GM21515 (cell line): ENCODE measurements at regions not wholly inside any gene's neighbourhood (a gene's known extent, or its start where the extent isn't known, plus 50 kb on each side); places are given as distances from the start of the nearest gene placed in this dataset.
"Not testable (repeated sequence)": the region's sequence is repeated elsewhere in the genome, so short reads cannot be mapped to it uniquely, and the experiment has no call there.

Experiments used
- ATAC-seq: cut with Tn5 transposase; IDR thresholded peaks from one replicate; pipeline ENCODE4 v1.9.1; 2021; ENCODE audit not compliant: unreplicated experiment

- ATAC-seq, result no peak
Observed at GRCh38 chr7:50251765-50252164, 52.8 kb upstream of the IKZF1 start.

GRCh38 chr7:50246551-50246950 is 58.0 kb upstream of the IKZF1 start:
- ATAC-seq, result no peak

GRCh38 chr7:50242111-50242510 is 62.4 kb upstream of the IKZF1 start:
- not testable (repeated sequence) for ATAC-seq

GRCh38 chr7:50240699-50241098 is 63.8 kb upstream of the IKZF1 start:
- not testable (repeated sequence) for ATAC-seq

DNA sequence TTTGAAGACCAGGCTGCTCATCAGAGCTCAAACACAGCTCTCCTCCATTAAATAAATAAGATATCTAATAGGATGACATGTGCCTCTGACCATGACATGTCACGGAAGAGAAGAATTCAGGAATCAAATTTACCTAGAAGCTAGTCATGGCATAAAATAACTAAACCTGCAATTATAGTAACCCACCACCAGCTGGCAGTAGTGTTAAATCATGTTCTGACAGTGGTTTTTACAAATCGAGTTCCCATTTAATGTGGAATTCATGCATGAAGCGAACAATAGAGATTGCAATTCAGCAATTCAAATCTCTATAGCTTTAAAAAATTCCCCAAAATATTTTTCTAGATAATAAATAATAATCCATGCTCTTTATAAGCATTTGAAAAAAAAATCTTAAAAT is 74.6 kb upstream of the IKZF1 start:
- ATAC-seq, result no peak

- no peak for ATAC-seq
Observed at GRCh38 chr7:50228148-50228547, 76.4 kb upstream of the IKZF1 start.

- no peak for ATAC-seq
Observed at GRCh38 chr7:50227726-50228125, 76.8 kb upstream of the IKZF1 start.

- no peak for ATAC-seq
Observed at GRCh38 chr7:50226669-50227068, 77.8 kb upstream of the IKZF1 start.

- ATAC-seq, result no peak
Observed at GRCh38 chr7:50226145-50226544, 78.4 kb upstream of the IKZF1 start.

GRCh38 chr7:50221433-50221832 is 83.1 kb upstream of the IKZF1 start:
- no peak for ATAC-seq

DNA sequence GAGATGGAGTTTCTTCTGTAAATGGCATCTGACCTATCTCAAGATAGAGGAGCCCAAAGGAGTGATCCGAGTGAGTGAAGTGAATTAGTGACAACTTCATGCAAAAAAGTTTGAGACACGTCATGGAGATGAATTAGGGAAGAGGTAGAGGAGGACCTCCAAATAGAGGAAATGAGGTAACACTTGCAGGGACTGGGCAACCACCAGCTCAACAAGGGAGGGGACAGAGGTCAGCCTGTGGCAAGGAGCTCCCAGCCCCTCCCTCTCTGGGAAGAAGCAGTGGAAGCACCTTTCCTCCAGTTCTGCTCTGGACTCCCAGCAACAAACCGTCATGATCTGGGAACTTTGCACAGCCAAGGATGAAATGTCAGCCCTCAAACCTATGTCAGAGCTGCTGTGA is 83.5 kb upstream of the IKZF1 start:
- ATAC-seq, result no peak

- ATAC-seq, result no peak
Observed at GRCh38 chr7:50220273-50220672, 84.2 kb upstream of the IKZF1 start.

GRCh38 chr7:50217821-50218281 is 86.7 kb upstream of the IKZF1 start:
- no peak for ATAC-seq

- no peak for ATAC-seq
Observed at GRCh38 chr7:50217401-50217800, 87.1 kb upstream of the IKZF1 start.

- no peak for ATAC-seq
Observed at GRCh38 chr7:50216626-50217025, 87.9 kb upstream of the IKZF1 start.

DNA sequence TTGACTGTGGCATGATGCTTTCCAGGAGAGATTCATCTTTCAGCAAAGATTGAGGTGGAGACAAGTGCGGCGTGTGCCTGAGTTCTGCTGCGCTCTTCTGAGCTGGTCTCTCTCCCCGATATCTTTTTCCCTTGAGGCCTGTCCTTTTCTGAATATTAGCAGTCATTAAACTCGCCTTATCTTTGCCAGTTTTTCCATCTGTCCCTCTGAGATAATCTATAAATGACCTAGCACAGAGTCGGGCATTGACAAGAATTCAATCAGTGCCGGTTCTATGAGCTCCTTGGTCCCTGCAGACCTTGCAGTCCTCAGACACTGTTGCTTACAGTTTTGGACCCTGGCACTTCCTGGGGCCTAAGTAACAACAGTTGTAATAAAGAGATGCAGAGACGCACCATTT is 89.7 kb upstream of the IKZF1 start:
- no peak for ATAC-seq

DNA sequence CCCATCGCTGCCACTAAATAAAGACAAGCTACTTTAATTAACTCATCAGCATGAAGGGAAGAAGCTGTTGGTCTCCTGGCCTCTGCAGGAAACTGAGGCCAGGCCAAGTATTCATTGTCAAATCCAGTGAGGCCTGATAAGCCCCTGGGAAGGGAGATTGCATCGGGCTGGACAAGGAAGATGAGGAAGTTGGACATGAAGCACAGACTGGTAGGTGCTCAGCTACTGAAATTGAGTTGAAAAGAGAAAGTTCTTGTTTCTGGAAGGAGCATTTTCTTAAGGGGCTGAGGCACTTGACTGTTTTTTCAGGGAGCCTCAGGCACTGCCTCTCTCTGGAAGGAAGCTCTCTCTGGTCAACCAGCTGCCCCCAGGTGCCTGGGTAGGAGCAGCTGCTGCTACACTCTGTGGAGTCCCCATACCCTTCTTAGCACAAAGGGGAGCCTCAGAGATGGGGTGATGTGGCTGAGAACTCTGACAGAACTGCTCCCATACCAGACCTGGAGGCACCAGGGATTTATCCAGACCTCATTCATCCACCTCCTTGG is 90.3 kb upstream of the IKZF1 start:
- ATAC-seq, result no peak

GRCh38 chr7:50213622-50214017 is 90.9 kb upstream of the IKZF1 start:
- no peak for ATAC-seq

- no peak for ATAC-seq
Observed at GRCh38 chr7:50212666-50213621, 91.6 kb upstream of the IKZF1 start.

DNA sequence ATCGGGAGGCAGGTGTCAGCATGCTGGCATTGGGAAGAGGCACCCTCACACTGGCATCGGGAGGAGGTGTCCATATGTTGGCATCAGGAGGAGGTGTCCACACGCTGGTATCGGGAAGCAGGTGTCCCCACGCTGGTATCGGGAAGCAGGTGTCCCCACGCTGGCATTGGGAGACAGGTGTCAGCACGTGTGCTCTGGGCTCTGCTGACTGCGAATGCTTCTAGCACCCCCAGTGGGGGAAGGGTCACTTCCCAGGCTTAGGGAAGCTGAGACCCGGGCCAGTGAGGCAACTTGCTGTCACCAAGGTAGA is 92.5 kb upstream of the IKZF1 start:
- no peak for ATAC-seq

GRCh38 chr7:50211130-50212015 is 93.1 kb upstream of the IKZF1 start:
- ATAC-seq, result no peak

GRCh38 chr7:50210706-50211115 is 93.8 kb upstream of the IKZF1 start:
- ATAC-seq, result no peak
